Neural progenitor cell (in vitro differentiated cells): ENCODE measurements at regions not wholly inside any gene's neighbourhood (a gene's known extent, or its start where the extent isn't known, plus 50 kb on each side); places are given as distances from the start of the nearest gene placed in this dataset.

Experiments
- DNase-seq: peaks from one replicate; pipeline ENCODE4 v3.0.0-alpha.2; 2016; ENCODE audit warnings: low spot score
- H2AFZ ChIP-seq: fragments of 200-600 bp; sonication (generic); replicated peaks from 2 replicates; pipeline ENCODE4 v1.6.1; 2016; ENCODE audit warnings: antibody characterized with exemption
- H3F3A ChIP-seq: fragments of 200-600 bp; sonication (generic); 2 replicates; pipeline ENCODE4 v1.6.1; 2016; ENCODE audit warnings: antibody characterized with exemption, low read depth
- H3K27ac ChIP-seq: fragments of 200-600 bp; sonication (generic); 2 replicates; pipeline ENCODE4 v1.5.1; 2016; ENCODE audit warnings: mild to moderate bottlenecking
- H3K27me3 ChIP-seq: fragments of 200-600 bp; sonication (generic); 2 replicates; pipeline ENCODE4 v1.6.1; 2016; ENCODE audit warnings: mild to moderate bottlenecking, moderate library complexity
- H3K36me3 ChIP-seq: fragments of 200-600 bp; sonication (generic); 2 replicates; pipeline ENCODE4 v1.5.1; 2016
- H3K4me1 ChIP-seq: fragments of 200-600 bp; sonication (generic); 2 replicates; pipeline ENCODE4 v1.6.1; 2016; ENCODE audit warnings: mixed run types
- H3K4me2 ChIP-seq: fragments of 200-600 bp; sonication (generic); 2 replicates; pipeline ENCODE4 v1.6.1; 2016
- H3K4me3 ChIP-seq: fragments of 200-600 bp; sonication (generic); 2 replicates; pipeline ENCODE4 v1.5.1; 2016
- H3K79me2 ChIP-seq: fragments of 200-600 bp; sonication (generic); 2 replicates; pipeline ENCODE4 v1.6.1; 2016; ENCODE audit warnings: low read depth
- H3K9ac ChIP-seq: fragments of 200-600 bp; sonication (generic); 2 replicates; pipeline ENCODE4 v1.6.1; 2016
- H3K9me3 ChIP-seq: fragments of 200-600 bp; sonication (generic); 2 replicates; pipeline ENCODE4 v1.5.1; 2016; ENCODE audit warnings: low read depth
- H4K20me1 ChIP-seq: fragments of 200-600 bp; sonication (generic); 2 replicates; pipeline ENCODE4 v1.6.1; 2016; ENCODE audit warnings: low read depth
- H3K27ac Mint-ChIP-seq: 3 replicates; pipeline ENCODE4 v1.8.0; 2021; ENCODE audit warnings: mixed read lengths
- H3K27me3 Mint-ChIP-seq: 2 replicates; pipeline ENCODE4 v1.8.0; 2022; ENCODE audit warnings: low read depth, mild to moderate bottlenecking, inconsistent platforms, moderate library complexity, mixed read lengths; ENCODE audit not compliant: insufficient read depth
- H3K36me3 Mint-ChIP-seq: 3 replicates; pipeline ENCODE4 v1.8.0; 2021; ENCODE audit warnings: mixed read lengths
- H3K4me1 Mint-ChIP-seq: 3 replicates; pipeline ENCODE4 v1.8.0; 2021; ENCODE audit warnings: mixed read lengths
- H3K4me3 Mint-ChIP-seq: 3 replicates; pipeline ENCODE4 v1.8.0; 2021; ENCODE audit warnings: mild to moderate bottlenecking, moderate library complexity, mixed read lengths
- H3K9me3 Mint-ChIP-seq: 3 replicates; pipeline ENCODE4 v1.8.0; 2020; ENCODE audit warnings: mixed read lengths
- CTCF ChIP-seq: fragments of 200-600 bp; sonication (generic); IDR thresholded peaks from 2 replicates; pipeline ENCODE4 v1.5.1; 2017; ENCODE audit warnings: antibody characterized with exemption, mild to moderate bottlenecking
- EZH2 ChIP-seq: fragments of 200-600 bp; sonication (generic); IDR thresholded peaks from 2 replicates; pipeline ENCODE4 v1.6.1; 2017; ENCODE audit warnings: antibody characterized with exemption, mild to moderate bottlenecking, moderate library complexity
- EZH2phosphoT487 ChIP-seq: fragments of 200-600 bp; sonication (generic); IDR thresholded peaks from 2 replicates; pipeline ENCODE4 v1.6.1; 2017; ENCODE audit warnings: antibody characterized with exemption

GRCh38 chr16:66199189-66199588 is 167.3 kb upstream of the CDH5 start:
- Histone ChIP-seq H3K4me1 (no peaks in the 10 kb centered on the region), H3K36me3 (no peaks in the 10 kb centered on the region), H3K4me2 (no peak overlapping the region), H3K79me2 (no peaks in the 10 kb centered on the region), H3K4me3 (no peak overlapping the region), H3K27ac (no peak overlapping the region), H3F3A (no peaks in the 10 kb centered on the region), H3K27me3 (no peaks in the 10 kb centered on the region), H3K9me3 (no peaks in the 10 kb centered on the region), H4K20me1 (no peaks in the 10 kb centered on the region), H3K9ac (no peak overlapping the region), H2AFZ (no peak overlapping the region)
- TF ChIP-seq EZH2phosphoT487 (no peak), CTCF (no peak), EZH2 (no peak)
- no peaks in the 10 kb centered on the region for H3K4me1 Mint-ChIP-seq
- H3K4me3 Mint-ChIP-seq = no peak overlapping the region
- H3K27me3 Mint-ChIP-seq = peaks cover 2% of the 10 kb centered on the region
- no peaks in the 10 kb centered on the region for H3K9me3 Mint-ChIP-seq
- no peak overlapping the region for H3K27ac Mint-ChIP-seq
- H3K36me3 Mint-ChIP-seq = no peaks in the 10 kb centered on the region
- DNase-seq = no peak

- Mint-ChIP-seq H3K27ac (no peak overlapping the region), H3K27me3 (peaks cover 2% of the 10 kb centered on the region), H3K4me1 (no peaks in the 10 kb centered on the region), H3K9me3 (no peaks in the 10 kb centered on the region), H3K4me3 (no peak overlapping the region), H3K36me3 (no peaks in the 10 kb centered on the region)
- Histone ChIP-seq H4K20me1 (no peaks in the 10 kb centered on the region), H3K36me3 (no peaks in the 10 kb centered on the region), H2AFZ (no peak overlapping the region), H3K79me2 (no peaks in the 10 kb centered on the region), H3K9me3 (no peaks in the 10 kb centered on the region), H3K27ac (no peak overlapping the region), H3K4me2 (no peak overlapping the region), H3K9ac (no peak overlapping the region), H3K4me1 (no peaks in the 10 kb centered on the region), H3K27me3 (no peaks in the 10 kb centered on the region), H3F3A (no peaks in the 10 kb centered on the region), H3K4me3 (no peak overlapping the region)
- TF ChIP-seq EZH2 (no peak), CTCF (no peak), EZH2phosphoT487 (no peak)
- DNase-seq = no peak
These were observed 167.8 kb upstream of the CDH5 start for GRCh38 chr16:66198641-66199040.

- Mint-ChIP-seq H3K36me3 (no peaks in the 10 kb centered on the region), H3K27me3 (peaks cover 2% of the 10 kb centered on the region), H3K27ac (no peak overlapping the region), H3K9me3 (no peaks in the 10 kb centered on the region), H3K4me3 (no peak overlapping the region), H3K4me1 (no peaks in the 10 kb centered on the region)
- H3K9ac ChIP-seq = no peak overlapping the region
- H3K79me2 ChIP-seq = no peaks in the 10 kb centered on the region
- no peaks in the 10 kb centered on the region for H3K27me3 ChIP-seq
- no peak overlapping the region for H2AFZ ChIP-seq
- H4K20me1 ChIP-seq = no peaks in the 10 kb centered on the region
- no peak for DNase-seq
- no peak overlapping the region for H3K4me3 ChIP-seq
- H3K36me3 ChIP-seq = no peaks in the 10 kb centered on the region
- H3F3A ChIP-seq = no peaks in the 10 kb centered on the region
- TF ChIP-seq CTCF (no peak), EZH2phosphoT487 (no peak), EZH2 (no peak)
- H3K4me1 ChIP-seq = no peaks in the 10 kb centered on the region
- H3K9me3 ChIP-seq = no peaks in the 10 kb centered on the region
- H3K4me2 ChIP-seq = no peak overlapping the region
- no peak overlapping the region for H3K27ac ChIP-seq
These were observed 168.7 kb upstream of the CDH5 start for GRCh38 chr16:66197668-66198278.
